AG04450 (cell line): ENCODE measurements at regions not wholly inside any gene's neighbourhood (a gene's known extent, or its start where the extent isn't known, plus 50 kb on each side); places are given as distances from the start of the nearest gene placed in this dataset.

ENCODE experiments used
- CTCF ChIA-PET: fragments of 300-600, 350-600 bp; formaldehyde crosslinking; extraction: SDS; loops from one replicate; lab custom pipeline; 2022; ENCODE audit warnings: antibody characterized with exemption, inconsistent platforms; lab: Charles Lee
- POLR2A ChIA-PET: fragments of 350-600 bp; formaldehyde crosslinking; extraction: SDS; loops from one replicate; lab custom pipeline; 2021; ENCODE audit warnings: antibody characterized with exemption, inconsistent platforms; lab: Yijun Ruan, JAX
- DNase-seq: peaks from one replicate; pipeline ENCODE4 v3.0.0-alpha.2; 2011; ENCODE audit warnings: low read depth, low spot score
- H3K27ac ChIP-seq: one replicate; pipeline ENCODE4 v1.5.1; 2012; ENCODE audit warnings: low read depth, low read length, control low read depth
- H3K27me3 ChIP-seq: one replicate; pipeline ENCODE4 v1.6.0; 2012; ENCODE audit warnings: low read length; ENCODE audit not compliant: control insufficient read depth, insufficient read depth
- H3K4me3 ChIP-seq: 2 replicates; pipeline ENCODE4 v1.5.1; 2011; ENCODE audit warnings: mild to moderate bottlenecking, low read depth, low read length, control low read depth
- H3K9me3 ChIP-seq: 2 replicates; pipeline ENCODE4 v1.5.1; 2012; ENCODE audit warnings: low read length; ENCODE audit not compliant: control insufficient read depth, insufficient read depth
- CTCF ChIP-seq: IDR thresholded peaks from 2 replicates; pipeline ENCODE4 v1.5.1; 2011; ENCODE audit warnings: low read depth, low read length, control low read depth, inconsistent platforms

GRCh38 chr5:167769846-167770413 lies 521.5 kb upstream of the WWC1 start:
- no peaks in the 10 kb centered on the region for H3K27me3 ChIP-seq
- TF ChIP-seq CTCF = no peak
- no peak overlapping the region for H3K4me3 ChIP-seq
- DNase-seq = no peak
- H3K9me3 ChIP-seq = no peaks in the 10 kb centered on the region
- POLR2A ChIA-PET = no interaction called here
- CTCF ChIA-PET = interaction anchor here (1.2 kb wide), 1 partner anchor 9 kb away, joined by 4 read pairs; no protein-coding TSS in a partner anchor
- H3K27ac ChIP-seq = no peak overlapping the region

GRCh38 chr5:167770461-167770860 lies 521.0 kb upstream of the WWC1 start:
- POLR2A ChIA-PET = no interaction called here
- H3K27ac ChIP-seq = no peak overlapping the region
- CTCF ChIA-PET = interaction anchor here (1.2 kb wide), 1 partner anchor 9 kb away, joined by 4 read pairs; no protein-coding TSS in a partner anchor

GRCh38 chr5:167771571-167771970 lies 519.9 kb upstream of the WWC1 start:
- H3K27me3 ChIP-seq = no peaks in the 10 kb centered on the region
- H3K9me3 ChIP-seq = no peaks in the 10 kb centered on the region
- H3K27ac ChIP-seq = no peak overlapping the region
- TF ChIP-seq CTCF = no peak
- ChIA-PET CTCF (no interaction called here), POLR2A (no interaction called here)
- DNase-seq = no peak
- no peak overlapping the region for H3K4me3 ChIP-seq

More at GRCh38 chr5:167770461-167770860, 521.0 kb upstream of the WWC1 start:
- DNase-seq = peak; percentile 23
- H3K27me3 ChIP-seq = no peaks in the 10 kb centered on the region
- H3K9me3 ChIP-seq = no peaks in the 10 kb centered on the region
- no peak overlapping the region for H3K4me3 ChIP-seq
- no peak for TF ChIP-seq CTCF

- Histone ChIP-seq H3K27ac (no peak overlapping the region), H3K9me3 (no peaks in the 10 kb centered on the region), H3K4me3 (no peak overlapping the region), H3K27me3 (no peaks in the 10 kb centered on the region)
- ChIA-PET CTCF (interaction anchor here (0.7 kb wide), 1 partner anchor 204 kb away, joined by 3 read pairs; no protein-coding TSS in a partner anchor), POLR2A (no interaction called here)
- no peak for DNase-seq
- TF ChIP-seq CTCF = no peak
These were observed 517.7 kb upstream of the WWC1 start for GRCh38 chr5:167773668-167774301.

GRCh38 chr5:167777746-167778145 lies 513.7 kb upstream of the WWC1 start:
- POLR2A ChIA-PET = no interaction called here
- H3K9me3 ChIP-seq = no peaks in the 10 kb centered on the region
- TF ChIP-seq CTCF = no peak
- CTCF ChIA-PET = interaction anchor here (1.0 kb wide), 1 partner anchor 56 kb away, joined by 5 read pairs; no protein-coding TSS in a partner anchor
- no peak overlapping the region for H3K27ac ChIP-seq
- no peaks in the 10 kb centered on the region for H3K27me3 ChIP-seq
- DNase-seq = no peak
- H3K4me3 ChIP-seq = no peak overlapping the region
